ENCODE measurements at regions not wholly inside any gene's neighbourhood (a gene's known extent, or its start where the extent isn't known, plus 50 kb on each side); places are given as distances from the start of the nearest gene placed in this dataset.

GRCh38 chr9:24828687-24829086, 283.0 kb upstream of the IZUMO3 start:
- no peak overlapping the region for H3K4me3 ChIP-seq (ENCODE audit: low read depth, low read length)
- DNase-seq (ENCODE audit: low read depth) = no peak
- TF ChIP-seq CTCF (IDR thresholded peaks at IDR 0.05; ENCODE audit: insufficient read depth, low read depth, low read length, missing control alignments) = no peak

DNA sequence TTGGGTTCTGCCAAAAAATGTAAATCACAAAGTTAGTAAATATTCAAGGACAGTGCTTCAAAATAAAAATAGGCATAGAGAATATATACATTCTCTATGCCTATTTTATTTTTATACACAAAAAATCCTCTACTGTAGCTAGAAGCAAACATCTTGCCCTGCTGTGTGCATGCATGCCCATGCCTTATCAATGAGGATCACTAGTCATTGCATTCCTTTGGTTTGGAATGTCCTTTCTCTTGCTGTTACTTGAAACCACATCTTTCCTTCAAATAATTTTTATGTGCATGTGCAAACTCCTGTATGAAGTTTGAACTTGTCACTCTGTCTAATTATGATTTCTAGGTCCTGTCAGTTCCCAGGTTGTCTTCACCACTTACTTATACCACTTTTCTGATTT, 278.9 kb upstream of the IZUMO3 start:
- no peak for DNase-seq (ENCODE audit: low read depth)
- no peak for TF ChIP-seq CTCF (IDR thresholded peaks at IDR 0.05; ENCODE audit: insufficient read depth, low read depth, low read length, missing control alignments)
- no peak overlapping the region for H3K4me3 ChIP-seq (ENCODE audit: low read depth, low read length)

- no peak overlapping the region for H3K4me3 ChIP-seq (ENCODE audit: low read depth, low read length)
- DNase-seq (ENCODE audit: low read depth) = no peak
- no peak for TF ChIP-seq CTCF (IDR thresholded peaks at IDR 0.05; ENCODE audit: insufficient read depth, low read depth, low read length, missing control alignments)
These were observed 274.5 kb upstream of the IZUMO3 start for GRCh38 chr9:24820196-24820595.

DNA sequence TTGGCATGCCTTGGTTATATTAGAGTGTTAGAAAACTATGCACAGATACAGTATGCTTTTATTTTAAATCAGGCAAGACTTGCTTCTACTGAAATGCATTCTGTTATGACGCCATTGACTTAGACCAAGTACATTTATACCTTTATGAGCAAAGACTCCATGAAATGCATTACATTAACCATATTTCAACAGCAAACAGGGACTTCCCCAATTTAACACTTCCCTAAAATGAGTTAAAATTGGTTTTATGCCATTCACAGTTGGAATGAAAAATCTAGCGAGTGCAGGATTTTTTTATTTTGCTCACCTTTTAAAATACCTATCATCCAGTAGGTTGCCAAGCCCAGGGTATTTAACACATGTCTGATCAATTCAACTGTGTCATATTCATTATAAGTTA, 272.1 kb upstream of the IZUMO3 start:
- no peak for DNase-seq (ENCODE audit: low read depth)
- no peak overlapping the region for H3K4me3 ChIP-seq (ENCODE audit: low read depth, low read length)
- no peak for TF ChIP-seq CTCF (IDR thresholded peaks at IDR 0.05; ENCODE audit: insufficient read depth, low read depth, low read length, missing control alignments)

GRCh38 chr9:24816006-24816405, 270.3 kb upstream of the IZUMO3 start:
- no peak for DNase-seq (ENCODE audit: low read depth)
- no peak for TF ChIP-seq CTCF (IDR thresholded peaks at IDR 0.05; ENCODE audit: insufficient read depth, low read depth, low read length, missing control alignments)
- H3K4me3 ChIP-seq (ENCODE audit: low read depth, low read length) = no peak overlapping the region

GRCh38 chr9:24801344-24801743, 255.6 kb upstream of the IZUMO3 start:
- no peak for TF ChIP-seq CTCF (IDR thresholded peaks at IDR 0.05; ENCODE audit: insufficient read depth, low read depth, low read length, missing control alignments)
- no peak for DNase-seq (ENCODE audit: low read depth)
- H3K4me3 ChIP-seq (ENCODE audit: low read depth, low read length) = no peak overlapping the region

DNA sequence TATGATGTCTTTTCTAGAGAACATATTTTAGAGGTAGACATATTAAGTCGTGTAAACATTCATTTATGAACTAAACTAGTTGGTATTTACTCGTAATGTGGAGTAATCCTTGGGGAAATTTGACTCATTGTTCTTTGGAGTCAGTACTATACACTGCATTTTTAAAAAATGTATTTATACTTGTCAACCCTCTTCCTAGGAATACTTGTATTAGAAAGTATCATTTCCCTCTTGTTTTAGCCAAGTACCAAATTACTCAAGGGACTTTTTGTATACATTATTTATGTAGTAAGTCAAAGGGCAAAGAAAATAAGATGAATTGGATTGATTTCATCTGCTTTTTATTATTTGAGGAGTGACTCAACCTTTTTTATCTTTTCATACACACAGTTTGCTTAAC, 248.1 kb upstream of the IZUMO3 start:
- no peak for DNase-seq (ENCODE audit: low read depth)

More for the DNA sequence above, 248.1 kb upstream of the IZUMO3 start:
- no peak overlapping the region for H3K4me3 ChIP-seq (ENCODE audit: low read depth, low read length)
- TF ChIP-seq CTCF (IDR thresholded peaks at IDR 0.05; ENCODE audit: insufficient read depth, low read depth, low read length, missing control alignments) = no peak

Data from GM12865 (cell line).